ENCODE measurements at regions not wholly inside any gene's neighbourhood (a gene's known extent, or its start where the extent isn't known, plus 50 kb on each side); places are given as distances from the start of the nearest gene placed in this dataset.

GRCh38 chr22:48660104-48660789 lies 1167.4 kb downstream of the BRD1 start:
- TF ChIP-seq CTCF (conservative IDR thresholded peaks at IDR 0.05), result no peak
- H3K27ac ChIP-seq, result no peak overlapping the region

- TF ChIP-seq CTCF (conservative IDR thresholded peaks at IDR 0.05), result no peak
- no peak overlapping the region for H3K27ac ChIP-seq
These were observed 1168.2 kb downstream of the BRD1 start for GRCh38 chr22:48659404-48659996.

- no peak overlapping the region for H3K27ac ChIP-seq
- TF ChIP-seq CTCF (conservative IDR thresholded peaks at IDR 0.05), result no peak
These were observed 1168.8 kb downstream of the BRD1 start for GRCh38 chr22:48658871-48659270.

- no peak for TF ChIP-seq CTCF (conservative IDR thresholded peaks at IDR 0.05)
- H3K27ac ChIP-seq, result no peak overlapping the region
These were observed 1169.4 kb downstream of the BRD1 start for GRCh38 chr22:48658246-48658645.

- no peak overlapping the region for H3K27ac ChIP-seq
These were observed 1173.2 kb downstream of the BRD1 start for GRCh38 chr22:48654492-48654891.

GRCh38 chr22:48653929-48654328 lies 1173.7 kb downstream of the BRD1 start:
- no peak overlapping the region for H3K27ac ChIP-seq
- no peak for TF ChIP-seq CTCF (conservative IDR thresholded peaks at IDR 0.05)

More at GRCh38 chr22:48654492-48654891, 1173.2 kb downstream of the BRD1 start:
- TF ChIP-seq CTCF (conservative IDR thresholded peaks at IDR 0.05), result no peak

- no peak for TF ChIP-seq CTCF (conservative IDR thresholded peaks at IDR 0.05)
These were observed 1174.4 kb downstream of the BRD1 start for GRCh38 chr22:48653306-48653705.

More at GRCh38 chr22:48653306-48653705, 1174.4 kb downstream of the BRD1 start:
- no peak overlapping the region for H3K27ac ChIP-seq

All from VCaP (cell line).